ENCODE measurements at regions not wholly inside any gene's neighbourhood (a gene's known extent, or its start where the extent isn't known, plus 50 kb on each side); places are given as distances from the start of the nearest gene placed in this dataset.

DNA sequence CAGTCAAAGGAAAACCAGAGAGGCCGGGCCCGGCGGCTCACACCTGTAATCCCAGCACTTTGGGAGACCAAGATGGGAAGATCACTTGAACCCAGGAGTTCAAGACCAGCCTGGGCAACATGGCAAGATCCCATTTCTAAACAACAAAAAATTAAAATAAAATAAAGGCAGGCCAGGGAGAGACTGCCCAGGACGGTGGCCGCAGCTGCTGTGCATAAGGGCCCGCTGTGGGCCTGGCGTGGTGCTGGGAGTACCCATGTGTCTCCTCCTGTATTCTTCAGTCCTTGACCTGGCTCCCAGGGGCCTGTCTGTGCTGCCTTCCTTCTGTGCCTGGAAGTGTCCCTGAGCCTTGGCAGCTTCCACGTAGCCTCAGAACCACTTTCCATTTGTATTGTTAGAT lies 56.8 kb upstream of the CNOT6 start (continued):
- TF ChIP-seq FOXM1 (IDR thresholded peaks at IDR 0.05; ENCODE audit: low read depth), result no peak
- no peak for TF ChIP-seq EP300 (IDR thresholded peaks at IDR 0.05; ENCODE audit: borderline replicate concordance in 1 of 2, low read depth in 1 of 2, low read length in 1 of 2)
- TF ChIP-seq, protein P1, sequence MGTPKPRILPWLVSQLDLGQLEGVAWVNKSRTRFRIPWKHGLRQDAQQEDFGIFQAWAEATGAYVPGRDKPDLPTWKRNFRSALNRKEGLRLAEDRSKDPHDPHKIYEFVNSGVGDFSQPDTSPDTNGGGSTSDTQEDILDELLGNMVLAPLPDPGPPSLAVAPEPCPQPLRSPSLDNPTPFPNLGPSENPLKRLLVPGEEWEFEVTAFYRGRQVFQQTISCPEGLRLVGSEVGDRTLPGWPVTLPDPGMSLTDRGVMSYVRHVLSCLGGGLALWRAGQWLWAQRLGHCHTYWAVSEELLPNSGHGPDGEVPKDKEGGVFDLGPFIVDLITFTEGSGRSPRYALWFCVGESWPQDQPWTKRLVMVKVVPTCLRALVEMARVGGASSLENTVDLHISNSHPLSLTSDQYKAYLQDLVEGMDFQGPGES (IDR thresholded peaks at IDR 0.05; ENCODE audit: low read depth, low read length), result no peak

DNA sequence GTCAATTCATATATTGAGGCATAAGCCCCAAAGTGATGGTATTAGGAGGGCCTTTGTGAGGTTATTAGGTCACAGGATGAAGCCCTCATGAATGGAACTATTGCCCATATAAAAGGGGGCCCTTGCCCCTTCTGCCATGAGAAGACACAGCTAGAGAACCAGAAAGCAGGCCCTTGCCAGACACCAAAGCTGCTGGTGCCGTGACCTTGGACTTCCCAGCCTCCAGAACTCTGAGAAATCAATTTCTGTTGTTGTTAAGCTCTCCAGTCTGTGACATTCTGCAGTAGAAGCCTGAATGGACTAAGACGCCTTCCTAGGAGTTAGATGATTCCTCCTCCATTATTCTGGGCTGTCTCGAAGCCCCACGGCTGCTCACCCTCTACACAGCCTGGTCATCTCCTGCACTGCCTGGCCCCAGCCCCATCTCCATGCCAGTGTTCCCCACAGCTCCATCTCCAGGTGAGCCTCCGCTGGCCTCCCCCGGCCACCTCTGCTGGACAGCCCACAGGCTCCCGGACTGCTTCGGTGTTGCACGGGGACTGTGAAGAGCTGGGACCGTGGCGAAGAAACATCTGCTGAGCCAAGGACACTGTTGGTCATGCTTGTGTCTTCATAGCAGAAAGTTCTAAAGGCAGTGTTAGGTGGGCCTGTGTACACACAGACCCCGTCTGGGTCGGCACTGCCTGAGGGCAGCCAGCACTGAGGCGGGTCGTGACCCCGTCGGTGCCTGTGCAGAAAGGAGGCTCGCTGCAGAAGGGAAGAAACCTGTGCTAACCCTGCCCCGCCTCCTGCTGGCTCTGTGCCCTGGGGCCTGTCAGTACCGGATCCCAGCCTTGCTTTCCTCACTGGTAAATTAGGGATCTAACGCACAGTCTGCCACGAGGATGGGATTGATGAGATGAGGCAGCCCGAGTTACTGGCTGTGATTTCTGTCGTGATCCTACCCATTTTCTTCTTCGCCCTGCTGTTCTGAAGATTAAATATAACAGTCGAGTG lies 55.1 kb upstream of the CNOT6 start:
- Histone ChIP-seq H3K36me3 (replicated peaks in 1 of 2; ENCODE audit: control insufficient read depth in 1 of 2, insufficient read depth in 2 of 2, low read length in 1 of 2) (no peaks in the 10 kb centered on the region), H3K9ac (no peak overlapping the region), H4K20me1 (ENCODE audit: insufficient read depth) (no peaks in the 10 kb centered on the region), H3K9me2 (no peaks in the 10 kb centered on the region), H3K79me2 (ENCODE audit: insufficient read depth) (no peaks in the 10 kb centered on the region), H2AFZ (ENCODE audit: low read depth) (no peak overlapping the region), H3F3A (replicated peaks; ENCODE audit: insufficient read depth) (no peaks in the 10 kb centered on the region), H3K4me1 (ENCODE audit: control insufficient read depth in 1 of 2, insufficient read depth in 2 of 2, low read depth in 1 of 2, low read length in 1 of 2) (no peaks in the 10 kb centered on the region), H3K27me3 (ENCODE audit: insufficient read depth) (no peaks in the 10 kb centered on the region), H3K4me3 (ENCODE audit: low read depth in 2 of 2, low read length in 1 of 2) (no peak overlapping the region), H3K9me3 (no peaks in the 10 kb centered on the region), H3K4me2 (no peak overlapping the region), H3K27ac (ENCODE audit: low read depth in 2 of 2, low read length in 1 of 2) (no peak overlapping the region)
- DNase-seq, result no peak
- TF ChIP-seq, protein P2, sequence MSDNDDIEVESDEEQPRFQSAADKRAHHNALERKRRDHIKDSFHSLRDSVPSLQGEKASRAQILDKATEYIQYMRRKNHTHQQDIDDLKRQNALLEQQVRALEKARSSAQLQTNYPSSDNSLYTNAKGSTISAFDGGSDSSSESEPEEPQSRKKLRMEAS (IDR thresholded peaks at IDR 0.05; ENCODE audit: low read depth), result no peak
- TF ChIP-seq TEAD4 (IDR thresholded peaks at IDR 0.05; ENCODE audit: borderline replicate concordance, insufficient read depth) (no peak), RFX5 (IDR thresholded peaks at IDR 0.05; ENCODE audit: low read length) (no peak), MXI1 (IDR thresholded peaks at IDR 0.05; ENCODE audit: low read depth, low read length) (no peak), SMC3 (IDR thresholded peaks at IDR 0.05; ENCODE audit: low read depth, low read length) (no peak), RCOR1 (IDR thresholded peaks at IDR 0.05; ENCODE audit: low read length) (no peak), FOXJ3 (CRISPR knock-in tag; IDR thresholded peaks at IDR 0.05) (no peak), ELF1 (IDR thresholded peaks at IDR 0.05) (no peak), REST (IDR thresholded peaks at IDR 0.05; ENCODE audit: low read depth, low read length) (no peak)
- TF ChIP-seq, protein P3, sequence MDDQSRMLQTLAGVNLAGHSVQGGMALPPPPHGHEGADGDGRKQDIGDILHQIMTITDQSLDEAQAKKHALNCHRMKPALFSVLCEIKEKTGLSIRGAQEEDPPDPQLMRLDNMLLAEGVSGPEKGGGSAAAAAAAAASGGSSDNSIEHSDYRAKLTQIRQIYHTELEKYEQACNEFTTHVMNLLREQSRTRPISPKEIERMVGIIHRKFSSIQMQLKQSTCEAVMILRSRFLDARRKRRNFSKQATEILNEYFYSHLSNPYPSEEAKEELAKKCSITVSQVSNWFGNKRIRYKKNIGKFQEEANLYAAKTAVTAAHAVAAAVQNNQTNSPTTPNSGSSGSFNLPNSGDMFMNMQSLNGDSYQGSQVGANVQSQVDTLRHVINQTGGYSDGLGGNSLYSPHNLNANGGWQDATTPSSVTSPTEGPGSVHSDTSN (IDR thresholded peaks at IDR 0.05), result no peak
- TF ChIP-seq, protein P4, sequence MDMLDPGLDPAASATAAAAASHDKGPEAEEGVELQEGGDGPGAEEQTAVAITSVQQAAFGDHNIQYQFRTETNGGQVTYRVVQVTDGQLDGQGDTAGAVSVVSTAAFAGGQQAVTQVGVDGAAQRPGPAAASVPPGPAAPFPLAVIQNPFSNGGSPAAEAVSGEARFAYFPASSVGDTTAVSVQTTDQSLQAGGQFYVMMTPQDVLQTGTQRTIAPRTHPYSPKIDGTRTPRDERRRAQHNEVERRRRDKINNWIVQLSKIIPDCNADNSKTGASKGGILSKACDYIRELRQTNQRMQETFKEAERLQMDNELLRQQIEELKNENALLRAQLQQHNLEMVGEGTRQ (IDR thresholded peaks at IDR 0.05; ENCODE audit: borderline replicate concordance, low read depth, low read length), result no peak
- TF ChIP-seq, protein P5, sequence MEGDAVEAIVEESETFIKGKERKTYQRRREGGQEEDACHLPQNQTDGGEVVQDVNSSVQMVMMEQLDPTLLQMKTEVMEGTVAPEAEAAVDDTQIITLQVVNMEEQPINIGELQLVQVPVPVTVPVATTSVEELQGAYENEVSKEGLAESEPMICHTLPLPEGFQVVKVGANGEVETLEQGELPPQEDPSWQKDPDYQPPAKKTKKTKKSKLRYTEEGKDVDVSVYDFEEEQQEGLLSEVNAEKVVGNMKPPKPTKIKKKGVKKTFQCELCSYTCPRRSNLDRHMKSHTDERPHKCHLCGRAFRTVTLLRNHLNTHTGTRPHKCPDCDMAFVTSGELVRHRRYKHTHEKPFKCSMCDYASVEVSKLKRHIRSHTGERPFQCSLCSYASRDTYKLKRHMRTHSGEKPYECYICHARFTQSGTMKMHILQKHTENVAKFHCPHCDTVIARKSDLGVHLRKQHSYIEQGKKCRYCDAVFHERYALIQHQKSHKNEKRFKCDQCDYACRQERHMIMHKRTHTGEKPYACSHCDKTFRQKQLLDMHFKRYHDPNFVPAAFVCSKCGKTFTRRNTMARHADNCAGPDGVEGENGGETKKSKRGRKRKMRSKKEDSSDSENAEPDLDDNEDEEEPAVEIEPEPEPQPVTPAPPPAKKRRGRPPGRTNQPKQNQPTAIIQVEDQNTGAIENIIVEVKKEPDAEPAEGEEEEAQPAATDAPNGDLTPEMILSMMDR (IDR thresholded peaks at IDR 0.05), result no peak
- 71% methylated on average over 13 of the region's 26 CpGs for WGBS (ENCODE audit: low lambda C conversion rate)
- ChIA-PET POLR2A (no interaction called here), CTCF (no interaction called here)
